GM19328 (cell line): ENCODE measurements at regions not wholly inside any gene's neighbourhood (a gene's known extent, or its start where the extent isn't known, plus 50 kb on each side); places are given as distances from the start of the nearest gene placed in this dataset.
A peak's percentile ranks its signal among the peaks of the same experiment; 100 is the strongest.
"Not testable (repeated sequence)": the region's sequence is repeated elsewhere in the genome, so short reads cannot be mapped to it uniquely, and the experiment has no call there.

Experiments used
- ATAC-seq: cut with Tn5 transposase; IDR thresholded peaks from one replicate; pipeline ENCODE4 v1.9.1; 2021; ENCODE audit warnings: mild to moderate bottlenecking, moderate library complexity; ENCODE audit not compliant: unreplicated experiment

DNA sequence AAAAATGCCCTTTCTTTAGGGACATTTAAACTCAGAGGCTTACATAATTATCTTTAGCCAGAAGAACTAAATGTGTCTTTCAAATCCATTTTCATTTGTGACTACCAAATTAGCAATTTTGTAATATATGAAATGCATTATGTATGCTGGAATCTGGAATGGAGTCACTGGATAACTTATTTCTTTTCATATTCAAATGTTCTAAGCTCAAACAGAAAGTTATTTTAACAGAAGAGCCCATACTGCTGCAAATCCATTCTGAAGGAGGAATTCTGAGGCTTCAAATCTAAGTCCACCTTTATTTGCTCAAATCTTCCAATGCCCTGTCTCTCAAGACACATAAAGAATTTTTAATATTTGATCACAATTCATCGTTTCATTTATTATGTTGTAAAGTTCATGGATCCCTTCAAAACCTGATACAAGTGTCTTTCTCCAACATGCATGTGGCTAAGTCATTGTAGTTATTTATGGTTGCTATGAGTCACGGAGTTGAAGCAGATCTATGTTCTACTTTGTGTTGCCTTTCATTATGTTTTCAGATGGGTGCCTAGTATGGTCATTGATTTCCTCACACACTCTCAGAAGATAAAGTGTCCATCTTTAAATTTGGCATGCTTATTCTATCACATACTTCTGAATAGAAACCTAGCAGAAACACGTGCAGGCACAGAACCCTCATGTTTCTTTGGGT lies 214.8 kb upstream of the GCFC2 start:
- ATAC-seq: no peak

DNA sequence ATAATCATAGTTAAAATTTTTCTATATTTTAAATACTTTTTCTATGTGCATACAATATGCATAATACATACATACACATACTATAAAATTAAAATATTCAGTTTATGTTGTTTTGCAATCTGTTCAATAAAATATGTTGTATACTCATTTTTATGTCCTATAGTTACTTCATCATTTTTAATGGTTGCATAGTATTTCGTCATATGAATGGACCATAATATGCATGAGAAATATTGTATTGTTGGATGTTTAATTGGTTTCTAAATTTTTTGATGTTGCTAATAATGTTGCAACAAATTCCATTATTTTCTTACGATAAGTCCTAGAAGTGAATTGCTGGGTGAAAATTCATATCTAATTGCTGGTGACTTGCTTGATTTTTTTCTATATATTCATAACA lies 211.5 kb upstream of the GCFC2 start:
- no peak for ATAC-seq

DNA sequence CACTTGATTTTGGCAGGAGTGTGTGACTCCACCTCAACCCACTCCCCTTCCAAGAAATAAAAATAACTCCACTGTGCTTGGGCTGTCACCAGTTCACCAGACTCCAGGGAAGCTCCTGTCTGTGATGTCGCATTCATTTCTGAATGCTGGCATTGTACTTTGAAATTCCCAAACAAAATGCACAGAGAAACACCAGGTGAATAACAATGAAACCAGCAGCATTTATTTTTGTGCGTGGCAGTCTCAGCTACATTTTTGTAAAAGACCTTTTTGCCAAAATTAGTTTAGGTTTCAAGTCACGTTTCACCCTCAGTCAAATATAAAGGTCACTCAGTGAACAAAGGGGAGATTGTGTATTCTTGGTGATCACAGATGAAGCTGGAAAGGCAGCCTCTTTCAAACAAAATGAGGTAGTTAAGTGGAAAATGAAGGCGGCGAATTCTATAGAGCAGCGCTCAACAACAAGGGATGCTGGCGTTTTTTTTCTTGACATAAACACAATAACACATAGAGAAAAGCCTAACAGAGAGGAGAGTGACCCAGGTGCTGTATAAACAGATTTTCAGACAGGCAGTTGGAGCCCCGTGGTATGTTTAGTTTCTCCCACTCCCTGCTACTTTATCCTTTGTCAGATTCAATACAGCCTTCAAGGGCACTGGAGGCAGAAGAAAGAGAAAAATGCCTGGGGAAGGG lies 210.3 kb upstream of the GCFC2 start:
- ATAC-seq: no peak

DNA sequence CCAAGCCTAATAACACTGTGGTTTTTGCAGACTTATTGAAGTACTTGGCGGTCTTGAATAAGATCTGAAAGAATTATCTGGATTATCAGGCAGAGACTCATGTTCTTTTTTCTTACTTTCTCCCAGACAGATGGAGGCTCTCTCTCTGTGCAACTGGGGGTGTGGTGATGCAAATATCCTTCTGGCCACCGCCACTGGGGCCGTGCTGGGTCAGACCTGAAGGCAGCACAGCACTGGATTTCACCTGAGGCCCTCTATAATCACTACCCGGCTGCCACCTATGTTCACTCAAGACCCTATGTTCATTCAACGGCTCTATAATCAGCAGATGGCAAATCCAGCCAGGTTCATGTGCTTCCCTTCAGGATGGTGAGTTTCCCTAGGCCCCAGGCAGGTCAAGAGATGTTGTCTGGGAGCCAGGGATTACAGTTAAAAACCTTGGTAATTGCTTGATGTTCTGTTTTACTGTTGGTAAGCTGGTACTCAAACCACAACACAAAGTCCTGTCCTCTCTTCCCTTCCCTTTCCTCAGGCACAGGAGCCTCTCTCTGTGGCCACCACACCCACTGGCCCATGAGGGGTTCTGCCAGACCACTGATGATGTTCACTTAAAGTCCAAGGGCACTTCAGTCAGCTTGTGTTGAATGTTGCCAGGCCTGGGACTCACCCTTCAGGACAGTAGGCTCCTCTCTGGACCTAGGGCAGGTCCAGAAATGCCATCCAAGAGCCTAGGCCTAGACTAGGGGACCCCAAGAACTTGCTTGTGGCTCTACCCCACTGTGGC lies 205.3 kb upstream of the GCFC2 start:
- no peak for ATAC-seq

- peak; percentile 73 for ATAC-seq
Measured at GRCh38 chr2:75896779-75897366, 186.2 kb upstream of the GCFC2 start.

GRCh38 chr2:75894170-75894569 lies 183.5 kb upstream of the GCFC2 start:
- no peak for ATAC-seq

- no peak for ATAC-seq
Measured at GRCh38 chr2:75892490-75892889, 181.8 kb upstream of the GCFC2 start.

DNA sequence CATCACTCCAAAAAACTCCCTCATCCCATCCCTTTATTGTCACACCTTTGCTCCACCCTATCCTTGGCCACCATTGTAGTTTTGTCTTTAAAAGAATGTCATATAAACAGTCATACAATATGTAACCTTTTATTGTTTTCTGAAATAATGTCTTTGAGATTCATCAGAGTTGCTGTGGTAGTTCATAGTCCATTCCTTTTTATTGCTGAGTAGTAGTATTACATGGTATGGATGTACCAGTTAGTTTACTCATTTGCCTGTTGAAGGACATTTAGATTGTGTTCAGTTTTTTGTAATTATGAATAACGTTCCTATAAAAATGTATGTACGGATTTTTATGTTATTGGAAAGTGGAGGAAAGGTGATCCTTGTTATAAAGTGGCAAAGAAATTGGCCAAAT lies 171.8 kb upstream of the GCFC2 start:
- no peak for ATAC-seq

DNA sequence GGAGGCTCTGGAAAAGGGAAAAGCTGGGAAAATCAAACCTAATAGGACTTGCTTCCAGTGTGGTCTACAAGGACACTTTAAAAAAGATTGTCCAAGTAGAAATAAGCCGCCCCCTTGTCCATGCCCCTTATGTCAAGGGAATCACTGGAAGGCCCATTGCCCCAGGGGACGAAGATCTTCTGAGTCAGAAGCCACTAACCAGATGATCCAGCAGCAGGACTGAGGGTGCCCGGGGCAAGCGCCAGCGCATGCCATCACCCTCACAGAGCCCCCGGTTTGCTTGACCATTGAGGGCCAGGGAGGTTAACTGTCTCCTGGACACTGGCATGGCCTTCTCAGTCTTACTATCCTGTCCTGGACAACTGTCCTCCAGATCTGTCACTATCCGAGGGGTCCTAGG lies 164.9 kb upstream of the GCFC2 start:
- not testable (repeated sequence) for ATAC-seq

DNA sequence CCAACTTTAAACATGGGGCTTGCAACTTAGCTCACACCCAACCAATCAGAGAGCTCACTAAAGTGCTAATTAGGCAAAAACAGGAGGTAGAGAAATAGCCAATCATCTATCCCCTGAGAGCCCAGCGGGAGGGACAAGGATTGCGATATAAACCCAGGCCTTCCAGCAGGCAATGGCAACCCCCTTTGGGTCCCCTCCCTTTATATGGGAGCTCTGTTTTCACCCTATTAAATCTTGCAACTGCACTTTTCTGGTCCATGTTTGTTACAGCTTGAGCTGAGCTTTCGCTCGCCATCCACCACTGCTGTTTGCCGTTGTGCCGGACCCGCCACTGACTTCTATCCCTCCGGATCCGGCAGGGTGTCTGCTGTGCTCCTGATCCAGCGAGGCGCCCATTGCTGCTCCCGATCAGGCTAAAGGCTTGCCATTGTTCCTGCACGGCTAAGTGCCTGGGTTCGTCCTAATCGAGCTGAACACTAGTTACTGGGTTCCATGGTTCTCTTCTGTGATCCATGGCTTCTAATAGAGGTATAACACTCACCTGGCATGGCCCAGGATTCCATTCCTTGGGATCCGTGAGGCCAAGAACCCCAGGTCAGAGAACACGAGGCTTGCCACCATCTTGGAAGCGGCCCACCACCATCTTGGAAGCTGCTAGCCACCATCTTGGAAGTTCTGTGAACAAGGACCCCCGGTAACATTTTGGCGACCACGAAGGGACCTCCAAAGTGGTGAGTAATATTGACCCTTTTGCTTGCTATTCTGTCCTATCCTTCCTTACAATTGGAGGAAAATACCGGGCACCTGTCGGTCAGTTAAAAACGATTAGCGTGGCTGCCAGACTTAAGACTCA lies 161.3 kb upstream of the GCFC2 start:
- not testable (repeated sequence) for ATAC-seq

- no peak for ATAC-seq
Measured at GRCh38 chr2:75870651-75871137, 160.0 kb upstream of the GCFC2 start.

DNA sequence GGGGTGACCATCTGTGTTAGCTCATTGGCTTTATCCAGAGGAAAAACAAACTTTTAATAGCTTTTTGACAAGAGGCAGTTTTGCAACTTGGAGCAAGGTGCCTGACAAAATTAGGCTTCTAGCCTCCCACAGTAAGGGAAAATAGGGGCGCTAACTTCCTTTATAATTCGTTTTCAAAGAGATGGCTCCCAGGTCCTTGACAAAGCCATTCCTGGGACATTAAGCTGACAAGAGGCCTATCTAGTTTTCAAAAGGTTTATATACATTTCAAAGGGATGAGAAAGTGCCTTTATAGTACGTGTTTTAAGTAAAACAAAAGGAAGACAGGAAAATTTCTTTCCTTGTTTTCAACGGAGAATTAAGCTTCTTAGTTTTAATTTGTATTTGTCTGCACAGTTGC lies 159.4 kb upstream of the GCFC2 start:
- ATAC-seq: no peak

DNA sequence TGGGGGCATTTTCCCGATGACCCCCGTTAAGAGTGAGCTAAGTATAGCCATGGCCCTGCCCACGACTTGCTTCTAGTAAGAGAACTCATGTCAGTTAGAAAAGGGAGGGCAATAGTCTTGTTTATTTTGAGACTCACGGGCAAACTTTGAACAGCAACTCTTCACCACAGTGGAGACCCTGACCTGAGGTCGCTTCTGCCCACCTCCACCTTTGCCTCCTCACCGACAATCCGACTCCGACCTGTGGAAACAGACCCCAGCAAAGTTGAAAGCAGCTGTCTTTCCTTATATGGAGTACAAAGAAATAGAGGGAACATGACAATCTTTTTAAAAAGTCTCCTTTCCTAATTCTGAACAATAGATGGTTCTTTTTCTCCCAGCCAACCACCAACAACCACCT lies 155.0 kb upstream of the GCFC2 start:
- ATAC-seq: no peak

DNA sequence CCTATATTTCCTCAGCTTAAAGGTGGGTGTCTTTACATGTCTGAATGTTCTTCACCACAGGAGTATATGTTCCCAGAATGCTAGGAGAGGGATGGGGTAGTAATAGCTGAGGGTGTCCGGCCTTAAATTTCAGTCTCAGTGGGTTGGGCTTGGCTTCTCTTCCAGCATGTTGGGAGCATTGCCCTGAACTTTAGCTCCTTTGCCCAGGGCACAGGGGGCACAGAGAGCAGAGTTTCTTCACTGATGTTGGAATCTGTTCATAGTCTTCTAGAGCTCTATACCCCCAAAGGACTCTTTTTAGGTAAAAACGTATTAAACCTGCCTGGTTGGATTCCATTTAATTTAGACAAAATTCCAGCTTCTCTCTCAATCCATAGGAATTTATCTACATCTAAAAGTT lies 154.4 kb upstream of the GCFC2 start:
- ATAC-seq: no peak

GRCh38 chr2:75862547-75862946 lies 151.8 kb upstream of the GCFC2 start:
- no peak for ATAC-seq

DNA sequence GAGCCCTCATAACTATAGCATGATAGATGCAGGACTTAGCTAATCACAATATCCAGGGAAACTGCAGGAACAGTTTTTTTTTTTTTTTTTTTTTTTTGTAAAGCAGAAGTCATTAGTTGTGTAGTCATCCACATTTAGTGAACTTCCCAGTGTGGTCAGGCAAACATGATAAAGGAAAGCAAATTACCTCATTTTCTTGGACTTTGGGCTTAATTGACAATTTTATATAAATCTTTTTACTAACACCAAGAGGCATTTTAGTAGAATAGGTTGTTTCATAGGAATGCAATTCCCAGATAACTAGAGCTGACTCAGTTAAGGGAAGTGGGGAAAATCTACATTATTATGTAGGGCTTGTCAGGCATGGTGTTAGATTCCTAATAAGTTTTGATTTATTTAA lies 142.7 kb upstream of the GCFC2 start:
- no peak for ATAC-seq

DNA sequence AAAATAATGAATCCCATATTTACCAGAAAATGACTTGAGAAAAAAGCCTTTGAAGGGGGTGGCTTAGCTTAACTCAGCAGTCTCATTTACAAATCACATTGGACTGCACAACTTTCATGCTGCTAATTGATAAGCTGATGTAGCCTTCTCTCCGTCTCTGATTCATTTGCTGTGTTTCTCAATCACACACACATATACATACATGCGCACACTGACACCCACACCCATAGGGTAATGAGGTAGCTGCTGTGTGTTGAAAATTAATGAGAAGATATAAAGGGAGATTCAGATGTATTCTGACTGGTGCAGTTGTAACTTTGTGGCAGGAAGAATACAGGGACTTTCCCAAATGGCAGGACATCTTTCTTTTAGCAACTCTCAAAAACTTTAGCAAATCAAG lies 141.9 kb upstream of the GCFC2 start:
- no peak for ATAC-seq

- ATAC-seq: no peak
Measured at GRCh38 chr2:75846683-75847190, 136.0 kb upstream of the GCFC2 start.

DNA sequence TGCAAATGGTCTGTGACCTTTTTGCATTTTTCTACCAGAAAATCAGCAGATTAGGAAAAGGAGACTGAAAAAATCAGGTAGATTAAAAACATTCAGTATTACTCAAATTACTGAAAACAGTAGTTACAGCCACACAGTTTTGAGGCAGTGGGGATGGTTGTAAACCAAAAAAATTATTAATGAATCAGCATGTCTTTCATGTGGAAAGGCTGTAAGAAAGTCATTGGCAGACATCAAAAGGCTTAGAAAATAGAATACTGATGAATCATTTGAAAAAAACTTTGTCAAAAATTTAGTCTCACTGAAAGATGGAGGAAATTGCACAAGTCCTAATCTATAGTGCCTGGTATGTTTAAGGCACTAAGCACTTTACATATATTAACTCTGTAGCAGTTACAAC lies 133.9 kb upstream of the GCFC2 start:
- no peak for ATAC-seq

DNA sequence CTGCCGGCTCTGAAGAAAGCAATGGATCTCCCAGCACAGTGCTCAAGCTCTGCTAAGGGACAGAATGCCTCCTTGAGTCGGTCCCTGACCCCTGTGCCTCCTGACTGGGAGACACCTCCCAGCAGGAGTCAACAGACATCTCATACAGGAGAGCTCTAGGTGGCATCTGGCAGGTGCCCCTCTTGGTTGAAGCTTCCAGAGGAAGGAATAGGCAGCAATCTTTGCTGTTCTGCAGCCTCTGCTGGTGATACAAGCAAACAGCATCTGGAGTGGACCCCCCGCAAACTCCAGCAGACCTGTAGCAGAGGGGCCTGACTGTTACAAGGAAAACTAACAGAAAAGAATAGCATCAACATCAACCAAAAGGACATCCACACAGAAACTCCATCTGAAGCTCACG lies 123.9 kb upstream of the GCFC2 start:
- not testable (repeated sequence) for ATAC-seq
